Keratinocyte (primary cell): ENCODE measurements at regions not wholly inside any gene's neighbourhood (a gene's known extent, or its start where the extent isn't known, plus 50 kb on each side); places are given as distances from the start of the nearest gene placed in this dataset.

Experiments
- DNase-seq: peaks from one replicate; pipeline ENCODE4 v3.0.0-alpha.2; 2011; ENCODE audit warnings: low read depth, missing footprints, low spot score
- FAIRE-seq: peaks from 2 replicates; lab custom pipeline; 2011; peaks lifted over from hg19 to GRCh38; lab: Jason Lieb, UNC
- H2AFZ ChIP-seq: 2 replicates; pipeline ENCODE4 v1.6.0; 2012; ENCODE audit warnings: low read length, control low read depth, inconsistent platforms; ENCODE audit not compliant: control insufficient read depth
- H3K27ac ChIP-seq: 2 replicates; pipeline ENCODE4 v1.5.1; 2011; ENCODE audit warnings: low read length; ENCODE audit not compliant: control insufficient read depth, insufficient read depth
- H3K27me3 ChIP-seq: 3 replicates; pipeline ENCODE4 v1.6.0; 2011; ENCODE audit warnings: low read length; ENCODE audit not compliant: control insufficient read depth, insufficient read depth; ENCODE audit errors: extremely low read depth
- H3K36me3 ChIP-seq, 2 experiments: 2 replicates in 1 of 2; 3 replicates in 1 of 2; pipeline ENCODE4 v1.5.1; 2011; ENCODE audit warnings: low read length in 2 of 2, mild to moderate bottlenecking in 1 of 2; ENCODE audit not compliant: control insufficient read depth in 2 of 2, insufficient read depth in 2 of 2; ENCODE audit errors: extremely low read depth in 1 of 2
- H3K4me1 ChIP-seq: 3 replicates; pipeline ENCODE4 v1.5.1; 2011; ENCODE audit warnings: low read length; ENCODE audit not compliant: control insufficient read depth, insufficient read depth; ENCODE audit errors: extremely low read depth
- H3K4me2 ChIP-seq: 3 replicates; pipeline ENCODE4 v1.6.0; 2011; ENCODE audit warnings: low read depth, low read length; ENCODE audit not compliant: control insufficient read depth, insufficient read depth; ENCODE audit errors: extremely low read depth
- H3K4me3 ChIP-seq, 3 experiments: fragments of 200-600 bp in 1 of 3; sonication (generic) in 1 of 3; 2 replicates in 2 of 3; 3 replicates in 1 of 3; pipeline ENCODE4 v1.5.1; 2011 to 2016; ENCODE audit warnings: low read length in 3 of 3, mild to moderate bottlenecking in 3 of 3, control low read depth in 2 of 3, inconsistent platforms in 1 of 3, low read depth in 1 of 3, mixed read lengths in 1 of 3, mixed run types in 1 of 3, moderate library complexity in 1 of 3; ENCODE audit not compliant: control insufficient read depth in 2 of 3, insufficient read depth in 2 of 3; ENCODE audit errors: extremely low read depth in 1 of 3
- H3K79me2 ChIP-seq: 2 replicates; pipeline ENCODE4 v1.6.0; 2012; ENCODE audit warnings: low read length; ENCODE audit not compliant: control insufficient read depth, insufficient read depth
- H3K9ac ChIP-seq: 3 replicates; pipeline ENCODE4 v1.6.0; 2011; ENCODE audit warnings: low read length; ENCODE audit not compliant: control insufficient read depth, insufficient read depth; ENCODE audit errors: extremely low read depth
- H3K9me1 ChIP-seq: 3 replicates; pipeline ENCODE4 v1.6.0; 2011; ENCODE audit warnings: low read length; ENCODE audit not compliant: control insufficient read depth, insufficient read depth; ENCODE audit errors: extremely low read depth
- H3K9me3 ChIP-seq: 2 replicates; pipeline ENCODE4 v1.5.1; 2012; ENCODE audit warnings: low read depth, low read length; ENCODE audit not compliant: control insufficient read depth
- H4K20me1 ChIP-seq: 3 replicates; pipeline ENCODE4 v1.6.0; 2011; ENCODE audit warnings: low read length; ENCODE audit not compliant: control insufficient read depth, insufficient read depth; ENCODE audit errors: extremely low read depth
- EZH2 ChIP-seq: IDR thresholded peaks from one replicate; pipeline ENCODE4 v1.6.1; 2012; ENCODE audit warnings: inconsistent platforms, mild to moderate bottlenecking, low read length, moderate library complexity
- dilution Hi-C: fragments of 300-500 bp; cut with MboI; formaldehyde crosslinking; loops from one replicate; pipeline ENCODE4 v1.7.0; 2020; ENCODE audit warnings: low sequenced_read_pairs; ENCODE audit not compliant: extremely low pct_ligation_motif_present
- TF ChIP-seq, protein P1 (sequence below), 3 experiments: IDR thresholded peaks in 1 of 3; conservative IDR thresholded peaks in 1 of 3; optimal IDR thresholded peaks in 1 of 3; 2 replicates in 2 of 3; 3 replicates in 1 of 3; pipeline versions ENCODE3 to v1.5.1; 2011; ENCODE audit warnings: low read length in 3 of 3, mild to moderate bottlenecking in 3 of 3, moderate library complexity in 2 of 3, control low read depth in 1 of 3, inconsistent platforms in 1 of 3; ENCODE audit not compliant: insufficient read depth in 2 of 3; ENCODE audit errors: extremely low read depth in 1 of 3

DNA sequence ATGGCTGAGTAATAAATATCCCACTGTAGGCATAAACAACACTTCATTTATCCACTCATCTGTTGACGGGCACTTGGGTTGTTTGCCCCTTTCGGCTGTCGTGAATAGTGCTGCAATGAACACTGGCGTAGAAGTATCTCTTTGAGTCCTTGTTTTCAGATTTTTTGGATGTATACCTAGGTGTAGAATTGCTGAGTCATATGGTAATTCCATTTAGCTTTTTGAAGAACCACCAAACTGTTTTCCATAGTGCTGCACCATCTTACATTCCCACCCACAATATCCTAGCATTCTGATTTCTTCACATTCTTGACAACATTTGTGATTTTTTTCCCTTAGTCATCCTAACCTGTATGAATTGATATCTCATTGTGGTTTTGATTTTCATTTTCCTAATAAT, 109.0 kb downstream of the NXNL2 start:
- H3K79me2 ChIP-seq = no peaks in the 10 kb centered on the region
- no peaks in the 10 kb centered on the region for H3K9me1 ChIP-seq
- no peak for FAIRE-seq
- no peaks in the 10 kb centered on the region for H4K20me1 ChIP-seq
- H3K4me3 ChIP-seq = no peak overlapping the region
- H3K9ac ChIP-seq = no peak overlapping the region
- no peaks in the 10 kb centered on the region for H3K4me1 ChIP-seq
- no peak overlapping the region for H3K27ac ChIP-seq
- dilution Hi-C loops = no loop called here
- H3K4me2 ChIP-seq = no peak overlapping the region
- H3K36me3 ChIP-seq = no peaks in the 10 kb centered on the region
- no peak for TF ChIP-seq EZH2
- TF ChIP-seq, protein P1, sequence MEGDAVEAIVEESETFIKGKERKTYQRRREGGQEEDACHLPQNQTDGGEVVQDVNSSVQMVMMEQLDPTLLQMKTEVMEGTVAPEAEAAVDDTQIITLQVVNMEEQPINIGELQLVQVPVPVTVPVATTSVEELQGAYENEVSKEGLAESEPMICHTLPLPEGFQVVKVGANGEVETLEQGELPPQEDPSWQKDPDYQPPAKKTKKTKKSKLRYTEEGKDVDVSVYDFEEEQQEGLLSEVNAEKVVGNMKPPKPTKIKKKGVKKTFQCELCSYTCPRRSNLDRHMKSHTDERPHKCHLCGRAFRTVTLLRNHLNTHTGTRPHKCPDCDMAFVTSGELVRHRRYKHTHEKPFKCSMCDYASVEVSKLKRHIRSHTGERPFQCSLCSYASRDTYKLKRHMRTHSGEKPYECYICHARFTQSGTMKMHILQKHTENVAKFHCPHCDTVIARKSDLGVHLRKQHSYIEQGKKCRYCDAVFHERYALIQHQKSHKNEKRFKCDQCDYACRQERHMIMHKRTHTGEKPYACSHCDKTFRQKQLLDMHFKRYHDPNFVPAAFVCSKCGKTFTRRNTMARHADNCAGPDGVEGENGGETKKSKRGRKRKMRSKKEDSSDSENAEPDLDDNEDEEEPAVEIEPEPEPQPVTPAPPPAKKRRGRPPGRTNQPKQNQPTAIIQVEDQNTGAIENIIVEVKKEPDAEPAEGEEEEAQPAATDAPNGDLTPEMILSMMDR (optimal IDR thresholded peaks at IDR 0.05 in 1 of 3, IDR thresholded peaks at IDR 0.05 in 1 of 3, conservative IDR thresholded peaks at IDR 0.05 in 1 of 3; ENCODE audit: extremely low read depth in 1 of 3, insufficient read depth in 2 of 3, low read length in 3 of 3) = no peak
- H3K27me3 ChIP-seq = no peaks in the 10 kb centered on the region
- no peak overlapping the region for H2AFZ ChIP-seq
- no peaks in the 10 kb centered on the region for H3K9me3 ChIP-seq
- no peak for DNase-seq

DNA sequence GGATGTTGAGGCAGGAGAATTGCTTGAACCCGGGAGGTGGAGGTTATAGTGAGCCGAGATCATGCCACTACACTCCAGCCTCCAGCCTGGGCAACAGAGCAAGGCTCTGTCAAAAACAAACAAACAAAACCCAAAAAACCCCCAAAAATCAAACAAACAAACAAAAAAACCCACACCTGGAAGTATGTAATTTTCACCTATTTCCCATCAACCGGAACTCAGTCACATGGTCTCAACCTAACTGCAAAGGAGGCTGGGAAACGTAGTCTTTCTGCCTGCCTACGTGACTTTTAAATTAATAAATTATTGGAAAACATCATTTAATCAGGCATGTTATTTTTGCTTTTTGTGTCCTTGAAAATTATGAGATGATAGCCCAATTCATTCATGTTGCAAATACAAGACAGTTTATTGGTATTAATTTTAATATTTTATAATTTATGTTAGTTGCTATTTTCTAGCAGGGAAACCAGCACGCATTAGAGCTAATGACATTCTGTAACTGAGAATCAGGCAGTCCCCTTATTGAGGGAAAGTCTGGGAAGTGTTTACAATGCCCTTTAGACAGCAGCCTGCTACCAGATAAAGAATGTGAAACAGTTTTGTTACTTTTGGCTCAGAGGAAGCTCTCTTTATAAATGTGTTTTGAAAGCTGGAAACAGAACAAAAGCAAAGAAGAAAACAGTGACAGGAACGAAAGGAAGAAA, 110.3 kb downstream of the NXNL2 start:
- TF ChIP-seq, protein P1 (optimal IDR thresholded peaks at IDR 0.05 in 1 of 3, IDR thresholded peaks at IDR 0.05 in 1 of 3, conservative IDR thresholded peaks at IDR 0.05 in 1 of 3; ENCODE audit: extremely low read depth in 1 of 3, insufficient read depth in 2 of 3, low read length in 3 of 3) = no peak
- no peak for TF ChIP-seq EZH2
- dilution Hi-C loops = no loop called here
- H3K4me2 ChIP-seq = no peak overlapping the region
- no peaks in the 10 kb centered on the region for H3K27me3 ChIP-seq
- no peak for DNase-seq
- no peaks in the 10 kb centered on the region for H3K36me3 ChIP-seq
- H3K27ac ChIP-seq = no peak overlapping the region
- H3K9me1 ChIP-seq = no peaks in the 10 kb centered on the region
- H3K9ac ChIP-seq = no peak overlapping the region
- H3K79me2 ChIP-seq = no peaks in the 10 kb centered on the region
- no peak overlapping the region for H2AFZ ChIP-seq
- H3K4me3 ChIP-seq = no peak overlapping the region
- no peaks in the 10 kb centered on the region for H3K9me3 ChIP-seq
- H3K4me1 ChIP-seq = no peaks in the 10 kb centered on the region
- no peaks in the 10 kb centered on the region for H4K20me1 ChIP-seq
- no peak for FAIRE-seq
